Tibial artery (tissue), 4 donors: ENCODE measurements at regions not wholly inside any gene's neighbourhood (a gene's known extent, or its start where the extent isn't known, plus 50 kb on each side); places are given as distances from the start of the nearest gene placed in this dataset.

ENCODE experiments used
- DNase-seq, 2 donors: peaks; one replicate each; pipeline ENCODE4 v3.0.0-alpha.2; 2019
- H3K27ac ChIP-seq, 2 donors: fragments of 200-600 bp; sonication (generic) in 1 of 2; 1 replicate in 1 of 2; 2 replicates in 1 of 2; pipeline ENCODE4 v1.5.1; 2018 to 2019; ENCODE audit warnings: mild to moderate bottlenecking in 1 of 2
- H3K27me3 ChIP-seq, 2 donors: fragments of 200-600 bp; sonication (generic) in 1 of 2; one replicate each; pipeline versions ENCODE4 v1.5.1 to v1.6.0; 2016 to 2019
- H3K36me3 ChIP-seq, 3 donors: fragments of 200-600 bp; sonication (generic) in 2 of 3; one replicate each; pipeline ENCODE4 v1.5.1; 2016 to 2019; ENCODE audit warnings: mild to moderate bottlenecking in 2 of 3
- H3K4me1 ChIP-seq, 4 donors: fragments of 200-600 bp; sonication (generic) in 2 of 4; 1 replicate in 3 of 4; 2 replicates in 1 of 4; pipeline ENCODE4 v1.5.1; 2016 to 2019
- H3K4me3 ChIP-seq, 2 donors: fragments of 200-600 bp; sonication (generic) in 1 of 2; 1 replicate in 1 of 2; 2 replicates in 1 of 2; pipeline ENCODE4 v1.5.1; 2018 to 2019; ENCODE audit warnings: mild to moderate bottlenecking in 2 of 2
- H3K9me3 ChIP-seq, 3 donors: fragments of 200-600 bp; sonication (generic) in 1 of 3; one replicate each; pipeline ENCODE4 v1.5.1; 2016 to 2019
- CTCF ChIP-seq, 2 experiments: fragments of 200-600 bp in 1 of 2; fragments of 450-650 bp in 1 of 2; IDR thresholded peaks; one replicate each; pipeline ENCODE4 v1.5.1; 2017 to 2019; ENCODE audit warnings: antibody characterized with exemption in 2 of 2, mild to moderate bottlenecking in 1 of 2, moderate library complexity in 1 of 2
- intact Hi-C: fragments of 100-400 bp; cut with DNase I; formaldehyde crosslinking; loops from one replicate; pipeline ENCODE4 v1.15.0; 2023; ENCODE audit warnings: low total_unique reads

- Histone ChIP-seq H3K36me3 (no peaks in the 10 kb centered on the region), H3K4me1 (no peaks in the 10 kb centered on the region), H3K27ac (no peak overlapping the region), H3K27me3 (no peaks in the 10 kb centered on the region), H3K4me3 (no peak overlapping the region), H3K9me3 (no peaks in the 10 kb centered on the region)
- intact Hi-C loops: no loop called here
- DNase-seq: no peak
- no peak for TF ChIP-seq CTCF (IDR thresholded peaks at IDR 0.05)
Measured at GRCh38 chr6:98487612-98488011, 346.8 kb upstream of the POU3F2 start.

GRCh38 chr6:98498144-98498775, 336.1 kb upstream of the POU3F2 start:
- DNase-seq: no peak
- intact Hi-C loops: no loop called here
- no peak for TF ChIP-seq CTCF (IDR thresholded peaks at IDR 0.05)

DNA sequence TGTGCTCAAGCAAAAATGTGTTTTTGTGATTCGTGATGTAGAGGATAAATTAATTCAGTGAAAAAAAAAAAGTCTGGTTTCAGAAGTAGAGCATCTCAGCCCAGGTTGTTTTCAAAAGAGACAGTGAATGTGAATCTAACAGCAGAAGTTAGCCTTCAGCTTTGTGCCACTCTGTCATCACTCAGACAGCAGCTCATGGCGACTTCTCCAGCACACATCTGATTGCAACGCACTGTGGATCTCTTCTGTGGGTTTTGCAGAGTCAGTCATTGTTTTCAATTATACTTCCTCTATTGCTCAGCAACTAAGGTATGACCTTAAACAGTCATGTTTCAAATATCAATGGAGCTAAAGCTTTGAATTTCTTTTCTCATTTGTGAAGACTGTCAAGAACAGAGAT, 335.5 kb upstream of the POU3F2 start:
- no peak for TF ChIP-seq CTCF (IDR thresholded peaks at IDR 0.05)
- no peak for DNase-seq
- Histone ChIP-seq H3K27ac (no peak overlapping the region), H3K9me3 (no peaks in the 10 kb centered on the region), H3K36me3 (no peaks in the 10 kb centered on the region), H3K4me1 (no peaks in the 10 kb centered on the region), H3K27me3 (no peaks in the 10 kb centered on the region), H3K4me3 (no peak overlapping the region)
- intact Hi-C loops: no loop called here

More at GRCh38 chr6:98498144-98498775, 336.1 kb upstream of the POU3F2 start:
- Histone ChIP-seq H3K4me1 (no peaks in the 10 kb centered on the region), H3K27me3 (no peaks in the 10 kb centered on the region), H3K27ac (no peak overlapping the region), H3K4me3 (no peak overlapping the region), H3K36me3 (no peaks in the 10 kb centered on the region), H3K9me3 (no peaks in the 10 kb centered on the region)

GRCh38 chr6:98514073-98514720, 320.2 kb upstream of the POU3F2 start:
- H3K9me3 ChIP-seq: no peaks in the 10 kb centered on the region
- TF ChIP-seq CTCF (IDR thresholded peaks at IDR 0.05): no peak
- H3K27me3 ChIP-seq: no peaks in the 10 kb centered on the region
- intact Hi-C loops: no loop called here
- no peaks in the 10 kb centered on the region for H3K4me1 ChIP-seq
- no peak overlapping the region for H3K27ac ChIP-seq
- DNase-seq: no peak
- no peak overlapping the region for H3K4me3 ChIP-seq
- H3K36me3 ChIP-seq: no peaks in the 10 kb centered on the region

DNA sequence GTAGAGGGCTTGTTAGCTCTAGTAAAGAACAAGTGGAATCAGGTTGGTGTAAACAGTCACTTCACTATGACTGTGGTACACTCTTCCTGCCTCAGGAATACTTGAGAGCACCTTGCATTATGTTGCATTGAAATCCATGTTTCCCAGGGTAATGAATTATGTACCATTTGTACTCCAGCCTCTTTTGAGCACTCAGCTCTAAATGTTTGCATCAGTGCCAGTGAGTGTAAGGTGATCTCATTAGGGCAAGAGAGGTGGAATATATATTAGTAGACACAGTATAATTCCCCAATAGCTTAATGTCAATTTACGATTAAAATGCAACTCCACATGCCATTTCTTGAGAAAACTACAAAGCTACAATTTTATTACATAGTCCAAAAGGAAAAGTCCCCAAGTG, 319.6 kb upstream of the POU3F2 start:
- intact Hi-C loops: no loop called here
- Histone ChIP-seq H3K4me3 (no peak overlapping the region), H3K4me1 (no peaks in the 10 kb centered on the region), H3K36me3 (no peaks in the 10 kb centered on the region), H3K27ac (no peak overlapping the region), H3K9me3 (no peaks in the 10 kb centered on the region), H3K27me3 (no peaks in the 10 kb centered on the region)
- no peak for TF ChIP-seq CTCF (IDR thresholded peaks at IDR 0.05)
- no peak for DNase-seq
